ENCODE measurements at regions not wholly inside any gene's neighbourhood (a gene's known extent, or its start where the extent isn't known, plus 50 kb on each side); places are given as distances from the start of the nearest gene placed in this dataset.

- H3K27me3 ChIP-seq = no peaks in the 10 kb centered on the region
- 79 to 85% (median 80%) methylated on average over 6 of the region's 6 CpGs for WGBS, 3 donors
- TF ChIP-seq, protein P1, sequence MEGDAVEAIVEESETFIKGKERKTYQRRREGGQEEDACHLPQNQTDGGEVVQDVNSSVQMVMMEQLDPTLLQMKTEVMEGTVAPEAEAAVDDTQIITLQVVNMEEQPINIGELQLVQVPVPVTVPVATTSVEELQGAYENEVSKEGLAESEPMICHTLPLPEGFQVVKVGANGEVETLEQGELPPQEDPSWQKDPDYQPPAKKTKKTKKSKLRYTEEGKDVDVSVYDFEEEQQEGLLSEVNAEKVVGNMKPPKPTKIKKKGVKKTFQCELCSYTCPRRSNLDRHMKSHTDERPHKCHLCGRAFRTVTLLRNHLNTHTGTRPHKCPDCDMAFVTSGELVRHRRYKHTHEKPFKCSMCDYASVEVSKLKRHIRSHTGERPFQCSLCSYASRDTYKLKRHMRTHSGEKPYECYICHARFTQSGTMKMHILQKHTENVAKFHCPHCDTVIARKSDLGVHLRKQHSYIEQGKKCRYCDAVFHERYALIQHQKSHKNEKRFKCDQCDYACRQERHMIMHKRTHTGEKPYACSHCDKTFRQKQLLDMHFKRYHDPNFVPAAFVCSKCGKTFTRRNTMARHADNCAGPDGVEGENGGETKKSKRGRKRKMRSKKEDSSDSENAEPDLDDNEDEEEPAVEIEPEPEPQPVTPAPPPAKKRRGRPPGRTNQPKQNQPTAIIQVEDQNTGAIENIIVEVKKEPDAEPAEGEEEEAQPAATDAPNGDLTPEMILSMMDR (IDR thresholded peaks at IDR 0.05) = no peak
- TF ChIP-seq POLR2A (IDR thresholded peaks at IDR 0.05) (no peak), EP300 (IDR thresholded peaks at IDR 0.05) (no peak)
- no peaks in the 10 kb centered on the region for H3K9me3 ChIP-seq
- no peak overlapping the region for H3K4me3 ChIP-seq
- intact Hi-C loops (cut with DNase I) = no loop called here
- DNase-seq = no peak
- no peak overlapping the region for H3K27ac ChIP-seq
- H3K36me3 ChIP-seq = no peaks in the 10 kb centered on the region
- no peaks in the 10 kb centered on the region for H3K4me1 ChIP-seq (ENCODE audit: insufficient read depth)
These were observed 571.5 kb upstream of the CDH4 start for GRCh38 chr20:60680554-60680953.

- no peaks in the 10 kb centered on the region for H3K9me3 ChIP-seq
- no peaks in the 10 kb centered on the region for H3K4me1 ChIP-seq (ENCODE audit: insufficient read depth)
- DNase-seq = no peak
- H3K27ac ChIP-seq = no peak overlapping the region
- WGBS, 3 donors = 85 to 95% (median 90%) methylated on average over 8 of the region's 8 CpGs
- H3K27me3 ChIP-seq = no peaks in the 10 kb centered on the region
- TF ChIP-seq, protein P1 (IDR thresholded peaks at IDR 0.05) = no peak
- TF ChIP-seq POLR2A (IDR thresholded peaks at IDR 0.05) (no peak), EP300 (IDR thresholded peaks at IDR 0.05) (no peak)
- H3K4me3 ChIP-seq = no peak overlapping the region
- H3K36me3 ChIP-seq = no peaks in the 10 kb centered on the region
- intact Hi-C loops (cut with DNase I) = no loop called here
These were observed 564.8 kb upstream of the CDH4 start for GRCh38 chr20:60687213-60687612.

DNA sequence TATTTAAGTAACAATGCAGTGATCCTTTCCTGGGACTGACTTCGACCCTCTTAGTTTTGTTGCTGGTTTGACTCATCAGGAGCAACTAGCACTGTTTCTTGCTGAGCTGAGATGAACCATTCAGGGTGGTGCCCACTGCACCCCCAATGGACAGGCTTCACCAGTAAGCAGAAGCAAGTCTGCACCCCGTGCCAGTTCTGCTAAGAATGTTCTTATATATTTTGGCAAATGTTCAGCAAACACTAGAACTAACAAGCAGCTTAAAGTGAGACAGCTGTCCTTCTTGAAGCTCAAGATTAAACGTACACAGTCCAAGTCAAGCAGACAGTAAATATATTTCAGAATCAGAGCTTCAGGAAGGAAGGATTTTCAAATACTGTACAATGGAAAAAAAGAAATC lies 561.3 kb upstream of the CDH4 start:
- DNase-seq = no peak
- no peaks in the 10 kb centered on the region for H3K9me3 ChIP-seq
- WGBS, 3 donors = 46 to 53% (median 46%) methylated on average over 3 of the region's 3 CpGs
- intact Hi-C loops (cut with DNase I) = no loop called here
- H3K27me3 ChIP-seq = no peaks in the 10 kb centered on the region
- H3K36me3 ChIP-seq = no peaks in the 10 kb centered on the region
- no peaks in the 10 kb centered on the region for H3K4me1 ChIP-seq (ENCODE audit: insufficient read depth)
- no peak overlapping the region for H3K4me3 ChIP-seq
- TF ChIP-seq, protein P1 (IDR thresholded peaks at IDR 0.05) = no peak
- TF ChIP-seq POLR2A (IDR thresholded peaks at IDR 0.05) (no peak), EP300 (IDR thresholded peaks at IDR 0.05) (no peak)
- no peak overlapping the region for H3K27ac ChIP-seq

DNA sequence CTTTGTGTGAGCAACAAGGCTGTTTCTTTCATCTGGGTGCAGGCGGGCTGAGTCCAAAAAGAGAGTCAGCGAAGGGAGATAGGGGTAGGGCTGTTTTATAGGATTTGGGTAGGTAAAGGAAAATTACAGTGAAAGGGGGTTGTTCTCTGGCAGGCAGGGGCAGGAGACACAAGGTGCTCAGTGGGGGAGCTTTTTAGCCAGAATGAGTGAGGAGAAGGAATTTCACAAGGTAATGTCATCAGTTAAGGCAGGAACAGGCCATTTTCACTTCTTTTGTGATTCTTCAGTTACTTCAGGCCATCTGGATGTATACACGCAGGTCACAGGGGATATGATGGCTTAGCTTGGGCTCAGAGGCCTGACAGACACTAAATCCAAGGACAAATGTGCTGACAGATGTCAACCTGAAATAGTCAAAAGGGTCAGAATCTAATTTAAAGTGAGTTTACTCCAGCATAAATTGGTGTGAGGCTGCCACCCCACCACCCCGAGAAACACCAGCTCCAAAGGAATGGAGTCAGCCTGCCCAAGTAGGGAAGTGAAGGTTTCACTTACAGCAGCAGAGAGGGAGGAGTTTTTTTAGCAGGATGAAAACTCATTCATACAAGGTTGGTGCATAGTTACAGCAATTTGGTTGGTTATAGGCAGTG lies 560.0 kb upstream of the CDH4 start:
- TF ChIP-seq, protein P1 (IDR thresholded peaks at IDR 0.05) = no peak
- TF ChIP-seq EP300 (IDR thresholded peaks at IDR 0.05) (no peak), POLR2A (IDR thresholded peaks at IDR 0.05) (no peak)
- H3K9me3 ChIP-seq = no peaks in the 10 kb centered on the region
- no peak overlapping the region for H3K27ac ChIP-seq
- intact Hi-C loops (cut with DNase I) = no loop called here
- no peaks in the 10 kb centered on the region for H3K4me1 ChIP-seq (ENCODE audit: insufficient read depth)
- H3K27me3 ChIP-seq = no peaks in the 10 kb centered on the region
- H3K36me3 ChIP-seq = no peaks in the 10 kb centered on the region
- no peak for DNase-seq
- no peak overlapping the region for H3K4me3 ChIP-seq
- WGBS, 3 donors = 75 to 84% (median 76%) methylated on average over 4 of the region's 4 CpGs
